ENCODE measurements at regions not wholly inside any gene's neighbourhood (a gene's known extent, or its start where the extent isn't known, plus 50 kb on each side); places are given as distances from the start of the nearest gene placed in this dataset.

DNA sequence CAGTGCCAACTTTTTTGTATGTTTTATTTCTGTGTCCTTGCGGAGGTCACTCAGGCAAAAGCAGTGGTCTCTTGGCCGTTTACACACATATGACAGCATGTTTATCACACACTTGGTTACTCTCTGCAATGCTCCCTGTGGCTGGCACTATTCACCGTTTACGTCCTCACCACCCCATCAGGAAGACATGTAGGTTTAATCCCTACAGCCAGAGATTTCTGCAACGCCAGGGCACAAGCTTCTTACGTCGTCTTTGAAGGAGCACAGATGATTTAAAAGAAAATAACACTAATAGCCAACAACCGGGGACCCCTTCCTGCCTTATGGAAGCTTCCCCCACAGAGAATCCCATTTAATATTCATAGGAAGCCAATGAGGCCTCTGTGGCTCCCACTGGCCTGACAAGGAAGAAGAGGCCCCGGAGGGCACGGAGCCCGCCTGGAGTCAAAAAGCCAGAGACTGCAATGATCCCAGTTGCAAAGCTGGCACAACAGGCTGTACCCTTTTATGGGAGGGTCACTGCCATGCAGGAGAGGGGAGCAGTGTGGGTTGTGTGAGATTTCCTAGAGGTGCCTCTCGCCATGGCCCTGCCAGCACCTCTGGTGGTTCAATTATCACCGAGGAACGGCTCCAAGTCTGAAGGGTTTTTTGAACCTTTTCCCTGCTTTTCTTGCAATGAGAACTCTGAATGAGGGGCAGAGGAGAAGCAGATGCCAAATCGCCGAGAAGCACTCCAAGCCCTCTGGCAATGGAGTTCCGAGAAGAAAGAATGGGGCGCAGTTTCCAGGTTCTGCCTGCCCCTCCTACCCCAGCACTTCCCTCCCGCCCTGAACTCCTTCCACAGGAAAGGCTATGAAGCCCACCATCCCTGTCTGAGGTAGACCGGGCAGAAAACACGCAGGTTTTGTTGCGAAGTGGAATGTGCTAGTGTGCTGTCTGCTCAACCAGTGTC, 96.2 kb downstream of the THBS2 start:
- TF ChIP-seq, protein P1, sequence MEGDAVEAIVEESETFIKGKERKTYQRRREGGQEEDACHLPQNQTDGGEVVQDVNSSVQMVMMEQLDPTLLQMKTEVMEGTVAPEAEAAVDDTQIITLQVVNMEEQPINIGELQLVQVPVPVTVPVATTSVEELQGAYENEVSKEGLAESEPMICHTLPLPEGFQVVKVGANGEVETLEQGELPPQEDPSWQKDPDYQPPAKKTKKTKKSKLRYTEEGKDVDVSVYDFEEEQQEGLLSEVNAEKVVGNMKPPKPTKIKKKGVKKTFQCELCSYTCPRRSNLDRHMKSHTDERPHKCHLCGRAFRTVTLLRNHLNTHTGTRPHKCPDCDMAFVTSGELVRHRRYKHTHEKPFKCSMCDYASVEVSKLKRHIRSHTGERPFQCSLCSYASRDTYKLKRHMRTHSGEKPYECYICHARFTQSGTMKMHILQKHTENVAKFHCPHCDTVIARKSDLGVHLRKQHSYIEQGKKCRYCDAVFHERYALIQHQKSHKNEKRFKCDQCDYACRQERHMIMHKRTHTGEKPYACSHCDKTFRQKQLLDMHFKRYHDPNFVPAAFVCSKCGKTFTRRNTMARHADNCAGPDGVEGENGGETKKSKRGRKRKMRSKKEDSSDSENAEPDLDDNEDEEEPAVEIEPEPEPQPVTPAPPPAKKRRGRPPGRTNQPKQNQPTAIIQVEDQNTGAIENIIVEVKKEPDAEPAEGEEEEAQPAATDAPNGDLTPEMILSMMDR (conservative IDR thresholded peaks at IDR 0.05): no peak
- TF ChIP-seq EZH2 (IDR thresholded peaks at IDR 0.05; ENCODE audit: low read depth): no peak
